NCI-H1694 (cell line): ENCODE measurements at regions not wholly inside any gene's neighbourhood (a gene's known extent, or its start where the extent isn't known, plus 50 kb on each side); places are given as distances from the start of the nearest gene placed in this dataset.
"Not testable (repeated sequence)": the region's sequence is repeated elsewhere in the genome, so short reads cannot be mapped to it uniquely, and the experiment has no call there.

Experiments
- DNase-seq: peaks from one replicate; lab custom pipeline; 2025; lab: John Stamatoyannopoulos, UW

DNA sequence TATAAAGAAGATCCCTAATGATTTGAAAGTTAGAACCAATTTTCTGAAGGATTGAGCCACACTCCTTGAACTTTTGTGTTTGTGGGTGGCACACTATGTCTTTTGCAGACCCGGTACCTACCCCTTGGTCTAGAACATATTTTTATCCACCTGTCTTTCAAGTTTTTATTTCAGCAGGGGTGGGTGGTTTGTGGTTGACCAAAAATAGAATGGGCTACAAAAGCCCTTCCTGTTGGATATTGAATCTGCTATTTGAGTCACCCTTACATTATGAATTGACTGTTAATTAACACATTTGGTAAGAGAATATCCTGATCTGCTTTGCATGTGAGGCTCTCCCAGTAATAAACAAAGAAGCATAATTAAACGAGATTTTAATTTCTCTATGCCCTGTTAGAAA is 401.2 kb downstream of the POTEH start:
- not testable (repeated sequence) for DNase-seq

DNA sequence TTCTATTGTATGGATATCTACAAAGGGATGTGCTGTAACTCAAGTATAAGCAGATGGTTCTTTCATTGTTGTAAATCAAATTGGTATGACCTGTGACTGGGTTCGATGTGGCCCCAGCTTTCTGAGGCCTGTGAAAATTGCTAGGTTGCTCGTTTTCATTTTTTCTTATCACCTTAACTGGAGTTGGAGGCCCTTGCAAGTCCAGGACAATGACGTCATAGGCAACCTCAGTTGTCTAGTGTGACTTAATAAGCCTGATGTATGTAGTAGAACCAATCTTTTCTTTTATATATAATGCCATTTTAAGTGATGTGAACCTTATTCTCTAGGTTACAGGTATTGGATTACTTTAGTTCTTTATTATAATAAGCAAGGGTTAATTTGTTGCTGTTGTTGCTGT is 415.3 kb downstream of the POTEH start:
- not testable (repeated sequence) for DNase-seq

DNA sequence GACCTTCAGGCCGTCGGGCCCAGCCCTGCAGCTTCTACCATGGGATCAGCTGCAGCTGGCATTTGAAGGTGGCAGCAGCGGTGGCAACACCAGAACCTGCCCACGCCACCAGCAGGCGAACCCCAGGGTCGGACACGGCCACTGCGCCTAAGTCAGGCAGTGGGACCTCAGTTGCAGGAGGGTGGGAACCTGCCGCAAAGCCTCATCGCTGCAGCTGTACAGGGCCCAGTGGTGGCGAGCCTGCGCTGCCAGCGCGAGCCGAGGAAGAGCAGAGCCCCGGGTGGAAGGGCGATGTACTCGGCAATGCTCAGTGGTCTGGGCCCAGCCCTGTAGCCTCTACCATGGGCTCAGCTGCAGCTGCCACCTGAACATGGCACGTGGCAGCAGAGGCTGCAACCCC is 441.6 kb downstream of the POTEH start:
- DNase-seq, result not testable (repeated sequence)

DNA sequence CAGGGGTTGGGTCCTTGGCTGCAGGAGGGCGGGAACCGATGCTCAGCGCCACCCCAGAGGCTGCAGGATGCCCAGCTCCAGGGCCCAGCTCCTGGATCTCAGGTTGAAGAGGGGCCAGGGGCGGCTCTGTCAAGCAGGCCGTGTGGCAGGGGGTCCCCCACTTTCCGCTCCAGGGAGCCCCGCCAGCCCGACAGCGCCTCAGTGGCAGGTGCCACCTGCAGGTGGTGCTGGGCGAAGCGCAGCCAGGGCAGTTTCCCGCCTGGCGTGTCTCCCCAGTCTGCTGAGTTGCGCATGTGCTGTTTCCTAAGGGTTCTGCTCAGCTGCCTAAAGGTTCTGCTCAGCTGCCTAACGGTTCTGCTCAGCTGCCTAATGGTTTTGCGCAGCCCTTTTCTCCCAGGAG is 442.1 kb downstream of the POTEH start:
- DNase-seq, result no peak

DNA sequence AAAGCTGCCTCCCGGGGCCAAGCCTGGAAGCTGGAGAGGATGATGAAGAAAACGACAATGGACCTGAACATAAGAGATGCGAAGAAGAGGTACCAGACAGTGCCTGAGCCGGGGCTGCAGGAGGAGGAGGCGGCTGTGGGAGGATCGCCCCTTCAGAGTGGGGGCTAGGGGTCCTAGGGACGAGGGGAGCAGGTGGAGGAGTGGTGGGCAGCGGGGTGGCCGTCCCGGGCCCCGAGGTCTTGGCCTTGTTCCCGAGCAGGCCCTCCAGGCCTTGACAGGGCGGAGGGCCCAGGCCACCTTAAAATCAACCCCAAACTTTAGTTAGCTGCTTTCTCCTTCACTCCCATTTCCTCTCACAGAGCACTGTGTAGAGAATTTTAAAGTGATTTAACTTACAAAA is 442.8 kb downstream of the POTEH start:
- DNase-seq, result not testable (repeated sequence)

DNA sequence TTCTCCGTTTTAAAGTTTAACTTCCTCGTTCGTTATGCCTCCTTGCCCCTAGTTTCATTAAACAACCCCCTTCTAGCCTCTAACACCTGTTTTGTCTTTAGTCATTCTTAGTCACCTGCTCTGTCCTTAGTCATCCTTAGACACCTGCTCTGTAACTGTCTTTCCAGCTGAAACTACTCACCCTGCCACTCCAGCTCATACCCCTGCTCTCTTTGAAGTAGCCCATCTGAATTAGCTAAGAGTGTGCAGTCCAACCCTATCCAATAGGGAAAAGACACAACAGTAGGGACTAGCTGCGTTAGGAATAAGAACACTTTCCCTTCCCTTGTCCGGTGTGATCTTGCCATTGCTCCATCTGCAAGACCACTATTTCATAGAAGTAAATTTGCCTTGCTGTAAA is 446.5 kb downstream of the CCT8L2 start:
- not testable (repeated sequence) for DNase-seq

DNA sequence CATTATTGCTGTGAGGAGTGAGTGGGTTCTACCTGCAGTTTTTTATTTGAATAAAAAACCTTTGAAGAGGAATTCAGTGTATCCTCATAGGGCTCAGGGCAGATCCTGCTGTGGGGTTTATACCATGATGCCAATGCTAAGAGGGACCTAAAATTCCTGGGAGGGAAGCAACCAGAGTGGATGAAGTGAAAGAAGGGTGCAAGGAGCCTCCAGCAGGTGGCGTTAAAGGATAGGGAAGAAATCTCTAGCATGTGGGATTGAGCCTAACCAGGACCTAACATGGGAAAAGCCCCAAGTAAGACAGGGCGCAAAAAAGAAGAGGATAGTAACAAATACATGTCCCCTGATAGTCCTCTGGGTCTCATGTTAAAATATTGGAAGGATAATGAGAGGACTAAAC is 445.7 kb downstream of the CCT8L2 start:
- peak; percentile 17 for DNase-seq

DNA sequence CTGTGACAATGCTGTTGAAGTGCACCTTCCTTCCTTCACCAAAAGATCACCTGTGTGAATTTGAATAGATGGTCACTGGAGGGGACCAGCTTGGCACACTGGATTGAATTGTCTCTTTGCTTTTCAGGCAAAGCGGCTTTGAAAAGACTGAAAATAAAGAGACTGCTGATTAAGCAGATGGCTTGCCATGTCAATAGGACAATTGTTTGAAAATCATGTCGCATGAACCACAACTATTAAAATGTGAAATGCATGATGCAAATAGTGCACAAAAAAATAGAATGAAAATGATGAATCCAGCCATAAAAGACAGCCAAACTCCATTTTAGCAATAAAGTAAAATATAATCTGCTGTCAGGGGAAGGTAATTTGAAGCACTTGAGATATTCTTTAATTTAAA is 415.3 kb downstream of the CCT8L2 start:
- DNase-seq, result not testable (repeated sequence)

DNA sequence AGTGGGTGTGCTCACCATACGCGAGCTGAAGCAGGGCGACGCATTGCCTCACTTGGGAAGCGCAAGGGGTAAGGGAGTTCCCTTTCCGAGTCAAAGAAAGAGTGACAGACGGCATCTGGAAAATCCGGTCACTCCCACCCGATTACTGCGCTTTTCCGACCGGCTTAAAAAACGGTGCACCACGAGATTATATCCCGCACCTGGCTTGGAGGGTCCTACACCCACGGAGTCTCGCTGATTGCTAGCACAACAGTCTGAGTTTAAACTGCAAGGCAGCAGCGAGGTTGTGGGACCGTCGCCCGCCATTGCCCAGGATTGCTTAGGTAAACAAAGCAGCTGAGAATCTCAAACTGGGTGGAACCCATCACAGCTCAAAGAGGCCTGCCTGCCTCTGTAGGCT is 408.7 kb downstream of the CCT8L2 start:
- DNase-seq, result not testable (repeated sequence)
